ENCODE measurements at regions not wholly inside any gene's neighbourhood (a gene's known extent, or its start where the extent isn't known, plus 50 kb on each side); places are given as distances from the start of the nearest gene placed in this dataset.

- H3K4me3 ChIP-seq: no peak overlapping the region
- no peaks in the 10 kb centered on the region for H3K27me3 ChIP-seq
- no peaks in the 10 kb centered on the region for H3K9me3 ChIP-seq
- no peaks in the 10 kb centered on the region for H3K36me3 ChIP-seq
- WGBS, 3 donors: 27 to 41% (median 31%) methylated on average over 8 of the region's 8 CpGs
- no peak overlapping the region for H3K27ac ChIP-seq
- peaks cover 29% of the 10 kb centered on the region for H3K4me1 ChIP-seq (ENCODE audit: insufficient read depth)
- no peak for DNase-seq
- intact Hi-C loops (cut with DNase I): no loop called here
- TF ChIP-seq POLR2A (IDR thresholded peaks at IDR 0.05): no peak
- no peak for TF ChIP-seq EP300 (IDR thresholded peaks at IDR 0.05)
- TF ChIP-seq CTCF (IDR thresholded peaks at IDR 0.05): no peak
These were observed 474.0 kb downstream of the RPS24 start for GRCh38 chr10:78507510-78508160.

DNA sequence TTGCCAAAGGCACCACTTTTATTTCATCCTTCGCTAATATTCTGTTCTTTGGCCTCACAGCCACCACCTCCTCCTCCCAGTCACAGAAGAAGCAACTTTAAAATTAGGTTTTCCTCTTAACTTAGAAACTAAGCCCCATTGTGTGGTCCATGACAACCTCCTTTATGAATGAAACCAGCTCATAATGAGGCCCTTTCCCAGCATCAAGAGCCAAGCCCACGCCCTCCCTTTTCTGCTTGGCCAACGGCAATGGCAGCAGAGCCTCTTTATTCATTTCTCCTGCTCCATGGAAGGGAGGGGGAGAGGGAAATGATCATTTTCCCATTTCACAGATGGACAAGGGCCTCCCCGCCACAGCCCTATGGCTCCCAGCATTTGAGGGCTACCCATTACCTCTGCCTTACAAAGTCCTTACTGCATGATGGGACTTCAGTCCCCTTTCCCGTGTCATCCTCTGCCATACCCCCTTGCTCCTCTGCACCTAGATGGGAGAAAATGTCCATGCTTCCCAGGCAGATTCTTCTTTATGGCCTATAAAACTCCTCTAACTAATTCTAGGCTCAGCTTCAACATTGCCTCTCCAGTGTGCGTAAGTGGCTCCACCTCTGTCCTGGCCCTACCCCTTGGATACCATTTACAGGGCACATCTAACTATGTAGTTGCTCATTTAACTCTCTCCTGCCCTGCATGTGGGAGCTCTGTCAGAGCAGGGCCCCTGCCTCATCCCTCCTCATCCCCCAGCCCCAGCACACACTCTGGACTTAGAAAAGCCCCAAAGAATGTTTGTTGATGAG, 475.5 kb downstream of the RPS24 start:
- no peaks in the 10 kb centered on the region for H3K36me3 ChIP-seq
- no peaks in the 10 kb centered on the region for H3K9me3 ChIP-seq
- peaks cover 29% of the 10 kb centered on the region for H3K4me1 ChIP-seq (ENCODE audit: insufficient read depth)
- H3K27me3 ChIP-seq: no peaks in the 10 kb centered on the region
- 82 to 87% (median 84%) methylated on average over 6 of the region's 6 CpGs for WGBS, 3 donors
- H3K4me3 ChIP-seq: no peak overlapping the region
- H3K27ac ChIP-seq: no peak overlapping the region
- no peak for DNase-seq
- intact Hi-C loops (cut with DNase I): no loop called here
- TF ChIP-seq CTCF (IDR thresholded peaks at IDR 0.05) (no peak), POLR2A (IDR thresholded peaks at IDR 0.05) (no peak), EP300 (IDR thresholded peaks at IDR 0.05) (no peak)

GRCh38 chr10:78510566-78511323, 477.1 kb downstream of the RPS24 start:
- no peaks in the 10 kb centered on the region for H3K9me3 ChIP-seq
- H3K27me3 ChIP-seq: no peaks in the 10 kb centered on the region
- TF ChIP-seq EP300 (IDR thresholded peaks at IDR 0.05) (no peak), POLR2A (IDR thresholded peaks at IDR 0.05) (no peak), CTCF (IDR thresholded peaks at IDR 0.05) (no peak)
- no peak overlapping the region for H3K4me3 ChIP-seq
- H3K27ac ChIP-seq: peak overlapping the region in 1 of 2 donors; percentile 12
- peaks cover 41% of the 10 kb centered on the region for H3K4me1 ChIP-seq (ENCODE audit: insufficient read depth)
- WGBS, 3 donors: 34 to 50% (median 36%) methylated on average over 12 of the region's 12 CpGs
- H3K36me3 ChIP-seq: no peaks in the 10 kb centered on the region
- DNase-seq: peak in 4 of 5 donors; percentile 29 to 57 (median 50)
- intact Hi-C loops (cut with DNase I): no loop called here

DNA sequence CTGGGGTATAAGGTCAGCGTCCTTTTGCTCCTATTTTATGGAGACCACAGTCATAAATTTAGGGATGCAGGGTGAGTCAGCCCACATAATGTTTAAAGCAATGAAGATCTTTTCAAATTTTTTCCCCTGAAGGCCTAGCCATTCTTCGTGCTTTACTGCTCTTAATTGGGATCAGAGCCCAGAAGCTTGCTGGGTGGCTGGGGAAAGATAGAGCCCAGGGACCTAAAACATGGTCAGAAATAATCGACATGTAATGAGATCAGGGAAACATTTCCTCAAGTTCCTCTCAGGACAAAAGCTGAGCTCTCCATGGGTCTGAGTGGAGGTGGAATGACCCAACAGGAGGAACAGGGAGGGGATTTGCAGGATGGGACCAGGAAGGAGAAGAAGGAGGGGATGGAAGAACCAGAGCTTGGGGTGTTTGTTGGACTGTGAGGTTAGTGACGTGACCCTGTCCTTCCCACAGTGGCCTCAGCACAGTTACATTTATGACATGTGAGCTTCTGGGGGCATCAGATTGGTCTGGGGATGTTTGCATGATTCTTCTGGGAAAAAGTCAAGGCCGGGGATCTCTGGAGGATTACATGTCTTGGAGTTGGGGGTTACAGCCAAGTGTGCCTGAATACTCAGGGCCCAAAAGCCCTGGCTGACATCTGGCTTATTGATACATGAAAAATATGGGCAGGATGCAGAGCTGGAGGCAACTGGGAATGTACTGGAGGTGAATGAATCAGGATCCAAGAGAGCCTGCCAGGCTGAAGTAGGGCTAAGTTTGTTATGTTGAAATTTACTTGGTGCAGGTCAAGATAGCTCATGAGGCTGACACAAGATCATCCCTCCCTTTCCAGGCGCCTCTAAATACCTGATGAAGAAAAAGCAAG, 477.9 kb downstream of the RPS24 start:
- H3K36me3 ChIP-seq: no peaks in the 10 kb centered on the region
- 49 to 63% (median 61%) methylated on average over 6 of the region's 6 CpGs for WGBS, 3 donors
- intact Hi-C loops (cut with DNase I): no loop called here
- no peak overlapping the region for H3K4me3 ChIP-seq
- H3K9me3 ChIP-seq: no peaks in the 10 kb centered on the region
- peak overlapping the region in 1 of 2 donors; percentile 12 for H3K27ac ChIP-seq
- TF ChIP-seq CTCF (IDR thresholded peaks at IDR 0.05) (no peak), POLR2A (IDR thresholded peaks at IDR 0.05) (no peak), EP300 (IDR thresholded peaks at IDR 0.05) (no peak)
- DNase-seq: no peak
- H3K27me3 ChIP-seq: no peaks in the 10 kb centered on the region
- H3K4me1 ChIP-seq (ENCODE audit: insufficient read depth): peaks cover 44% of the 10 kb centered on the region
